ENCODE measurements at regions not wholly inside any gene's neighbourhood (a gene's known extent, or its start where the extent isn't known, plus 50 kb on each side); places are given as distances from the start of the nearest gene placed in this dataset.
"Not testable (repeated sequence)": the region's sequence is repeated elsewhere in the genome, so short reads cannot be mapped to it uniquely, and the experiment has no call there.

GRCh38 chr2:47626664-47627063, 55.9 kb upstream of the KCNK12 start:
- TF ChIP-seq CTCF (IDR thresholded peaks at IDR 0.05; ENCODE audit: extremely low read depth in 1 of 2, insufficient read depth in 1 of 2, low read depth in 1 of 2, low read length in 2 of 2) (no peak), POLR2AphosphoS5 (IDR thresholded peaks at IDR 0.05; ENCODE audit: insufficient read depth, low read depth, low read length) (no peak), MYC (IDR thresholded peaks at IDR 0.05; ENCODE audit: low read depth, low read length) (no peak), MAX (IDR thresholded peaks at IDR 0.05; ENCODE audit: insufficient read depth, insufficient read length) (no peak), FOS (IDR thresholded peaks at IDR 0.05; ENCODE audit: borderline replicate concordance, insufficient read depth, low read length) (no peak)
- DNase-seq (ENCODE audit: low read depth, low spot score) (no peak), FAIRE-seq (no peak)
- Histone ChIP-seq H3K27ac (ENCODE audit: insufficient read depth, low read depth, low read length) (no peak overlapping the region), H4K20me1 (replicated peaks; ENCODE audit: control insufficient read depth, extremely low read depth, insufficient read depth, low read length) (no peaks in the 10 kb centered on the region), H3K4me2 (ENCODE audit: insufficient read depth, low read length) (no peak overlapping the region), H3K79me2 (ENCODE audit: control insufficient read depth, insufficient read depth, low read length) (no peaks in the 10 kb centered on the region), H3K4me1 (ENCODE audit: control insufficient read depth, extremely low read depth, insufficient read depth, low read length) (no peaks in the 10 kb centered on the region), H3K27me3 (ENCODE audit: control insufficient read depth in 2 of 2, insufficient read depth in 2 of 2, low read length in 2 of 2) (no peaks in the 10 kb centered on the region), H3K9me3 (replicated peaks; ENCODE audit: control insufficient read depth, insufficient read depth, low read length) (no peaks in the 10 kb centered on the region), H3K4me3 (replicated peaks in 1 of 3; ENCODE audit: insufficient read depth in 1 of 3, low read depth in 1 of 3, low read length in 3 of 3) (no peak overlapping the region), H3K9ac (replicated peaks; ENCODE audit: extremely low read depth, insufficient read depth, low read length) (no peak overlapping the region), H2AFZ (ENCODE audit: low read depth, low read length) (no peak overlapping the region), H3K36me3 (ENCODE audit: control insufficient read depth in 2 of 2, extremely low read depth in 1 of 2, insufficient read depth in 2 of 2, low read length in 2 of 2) (no peaks in the 10 kb centered on the region), H3K9me1 (replicated peaks; ENCODE audit: control insufficient read depth, extremely low read depth, insufficient read depth, low read length) (no peaks in the 10 kb centered on the region)
- ChIA-PET POLR2A (no interaction called here), CTCF (interaction anchor here (0.6 kb wide), 1 partner anchor 319 kb away, joined by 3 read pairs; no protein-coding TSS in a partner anchor)
- no TSS peak for BruUV-seq (replicated peaks)
- intact Hi-C loops (cut with micrococcal nuclease) (no loop called here), dilution Hi-C loops (cut with MboI; ENCODE audit: extremely low pct_ligation_motif_present, low sequenced_read_pairs) (no loop called here)

GRCh38 chr2:47623140-47623539, 52.4 kb upstream of the KCNK12 start:
- intact Hi-C loops (cut with micrococcal nuclease); H3K27me3 ChIP-seq (ENCODE audit: control insufficient read depth in 2 of 2, insufficient read depth in 2 of 2, low read length in 2 of 2); POLR2A ChIA-PET; H3K4me3 ChIP-seq (replicated peaks in 1 of 3; ENCODE audit: insufficient read depth in 1 of 3, low read depth in 1 of 3, low read length in 3 of 3); H4K20me1 ChIP-seq (replicated peaks; ENCODE audit: control insufficient read depth, extremely low read depth, insufficient read depth, low read length); BruUV-seq (replicated peaks); H3K9me3 ChIP-seq (replicated peaks; ENCODE audit: control insufficient read depth, insufficient read depth, low read length); H2AFZ ChIP-seq (ENCODE audit: low read depth, low read length); H3K79me2 ChIP-seq (ENCODE audit: control insufficient read depth, insufficient read depth, low read length); H3K4me1 ChIP-seq (ENCODE audit: control insufficient read depth, extremely low read depth, insufficient read depth, low read length); DNase-seq (ENCODE audit: low read depth, low spot score); dilution Hi-C loops (cut with MboI; ENCODE audit: extremely low pct_ligation_motif_present, low sequenced_read_pairs); H3K4me2 ChIP-seq (ENCODE audit: insufficient read depth, low read length); H3K9me1 ChIP-seq (replicated peaks; ENCODE audit: control insufficient read depth, extremely low read depth, insufficient read depth, low read length); H3K9ac ChIP-seq (replicated peaks; ENCODE audit: extremely low read depth, insufficient read depth, low read length); H3K27ac ChIP-seq (ENCODE audit: insufficient read depth, low read depth, low read length); FAIRE-seq; H3K36me3 ChIP-seq (ENCODE audit: control insufficient read depth in 2 of 2, extremely low read depth in 1 of 2, insufficient read depth in 2 of 2, low read length in 2 of 2): not testable (repeated sequence)
- CTCF ChIA-PET: interaction anchor here (0.7 kb wide), 1 partner anchor 42 kb away, joined by 3 read pairs; no protein-coding TSS in a partner anchor
